Kidney glomerular epithelial cell (primary cell): ENCODE measurements at regions not wholly inside any gene's neighbourhood (a gene's known extent, or its start where the extent isn't known, plus 50 kb on each side); places are given as distances from the start of the nearest gene placed in this dataset.

Experiments
- DNase-seq: peaks from one replicate; lab custom pipeline; 2025; lab: John Stamatoyannopoulos, UW

DNA sequence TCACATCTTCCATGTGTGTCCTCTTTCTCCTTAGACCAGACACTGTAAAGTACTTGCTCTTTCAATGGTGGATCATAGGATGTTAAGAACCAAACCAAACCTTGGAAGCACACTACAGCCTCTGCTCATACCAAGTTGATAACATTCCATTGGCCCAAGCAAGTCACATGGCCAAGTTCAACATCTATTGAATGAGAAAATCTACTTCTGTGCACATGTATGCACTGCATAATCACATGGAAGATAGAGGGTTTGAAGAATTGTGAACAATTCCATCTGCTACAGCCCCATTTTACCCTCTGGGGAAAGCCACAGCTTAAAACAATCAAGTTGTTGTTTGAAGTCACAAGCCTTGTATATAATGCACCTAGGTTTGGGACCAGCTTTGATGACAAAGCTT lies 68.2 kb downstream of the MFAP3 start:
- no peak for DNase-seq

DNA sequence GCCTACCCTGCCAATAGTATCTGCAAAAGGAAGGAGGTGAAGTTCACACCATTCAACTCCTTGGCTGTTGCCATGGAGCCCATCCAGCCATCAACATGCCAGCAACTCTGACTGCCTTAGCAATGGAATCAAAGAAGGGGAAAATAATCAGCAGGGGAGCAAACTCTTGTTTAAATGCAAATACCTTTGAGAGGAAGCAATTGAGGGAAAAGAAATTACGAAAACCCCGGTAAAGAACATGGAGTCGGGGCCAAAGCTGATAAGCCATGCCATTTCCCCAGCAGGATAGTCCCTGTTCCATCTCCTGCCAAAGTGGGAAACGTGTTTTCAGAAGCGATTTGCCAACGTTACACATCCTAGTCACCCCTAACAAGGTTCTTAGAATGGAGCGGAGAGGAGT lies 69.0 kb downstream of the MFAP3 start:
- DNase-seq, result no peak

GRCh38 chr5:154109416-154110106 lies 70.8 kb downstream of the MFAP3 start:
- no peak for DNase-seq

DNA sequence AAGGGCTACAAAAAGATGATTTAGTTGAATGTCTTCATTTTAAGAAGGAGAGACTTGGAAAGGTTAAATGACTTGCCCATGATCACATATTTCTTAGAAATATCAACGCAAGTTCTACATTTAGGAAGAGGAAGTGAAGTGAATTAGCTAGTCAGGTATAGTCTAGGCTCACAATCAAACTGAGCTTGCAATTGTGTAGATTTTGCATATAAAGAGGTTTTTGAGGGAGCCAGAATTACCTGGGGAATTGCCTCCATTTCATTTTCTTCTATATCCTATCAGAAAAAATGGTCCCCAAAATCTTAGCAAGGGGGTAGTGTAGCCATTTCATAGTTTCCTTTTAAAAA lies 71.3 kb downstream of the MFAP3 start:
- DNase-seq, result no peak

DNA sequence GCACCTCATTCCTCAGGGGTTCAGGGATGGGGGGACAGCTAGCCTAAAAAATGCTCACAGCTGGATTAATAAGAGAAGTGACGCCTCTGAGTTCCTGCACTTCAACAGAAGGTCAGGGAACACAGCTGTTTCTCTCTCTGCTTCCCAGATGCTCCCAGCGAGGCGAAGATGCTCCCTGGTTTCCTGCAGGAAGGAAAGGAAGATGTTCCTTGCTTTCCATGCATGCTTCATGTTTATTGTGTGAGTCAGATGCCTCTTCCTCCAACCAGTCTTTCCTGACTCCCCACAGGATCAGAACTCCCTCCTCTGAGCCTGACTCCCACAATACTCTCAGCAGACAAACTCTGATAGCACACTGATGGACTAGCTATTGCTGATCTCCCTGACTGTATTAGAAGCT lies 71.9 kb downstream of the MFAP3 start:
- peak; percentile 39 for DNase-seq

DNA sequence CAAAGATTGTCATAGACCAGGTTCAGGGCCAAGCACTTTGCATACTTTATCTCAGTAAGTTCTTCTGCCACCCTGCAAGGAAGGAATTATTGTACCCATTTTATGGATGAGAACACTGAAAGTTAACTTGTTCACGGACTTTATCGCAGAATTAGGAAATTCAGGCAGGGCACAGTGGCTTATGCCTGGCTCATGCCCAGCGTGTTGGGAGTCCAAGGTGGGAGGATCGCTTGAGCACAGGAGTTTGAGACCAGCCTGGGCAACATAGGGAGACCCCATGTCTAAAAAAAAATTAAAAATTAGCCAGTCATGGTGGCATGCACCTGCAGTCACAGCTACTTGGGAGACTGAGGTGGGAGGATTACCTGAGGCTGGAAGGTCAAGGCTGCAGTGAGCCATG lies 72.4 kb downstream of the MFAP3 start:
- DNase-seq, result no peak

- no peak for DNase-seq
Observed at GRCh38 chr5:154112255-154112654, 73.5 kb downstream of the MFAP3 start.

DNA sequence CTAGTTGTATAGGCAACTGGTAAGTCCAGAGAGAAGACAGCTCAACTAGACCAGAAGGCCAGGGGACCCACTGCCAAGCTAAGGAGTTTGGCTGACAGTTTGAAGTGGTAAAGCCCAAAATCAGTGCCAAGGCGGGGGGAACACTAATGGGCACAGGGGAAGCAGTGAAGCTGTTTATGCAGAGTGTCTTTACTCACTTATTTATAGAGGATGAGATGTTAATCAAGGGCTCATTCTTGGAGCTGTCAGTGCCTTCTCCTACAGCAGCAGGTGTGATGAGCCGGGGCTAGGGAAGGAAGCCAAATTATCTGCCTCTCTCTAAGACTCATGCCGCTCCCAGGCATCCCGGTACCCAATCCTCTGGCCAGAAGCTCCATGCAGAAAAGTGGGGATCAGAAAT lies 75.2 kb upstream of the GALNT10 start:
- no peak for DNase-seq

GRCh38 chr5:154117050-154117449 lies 73.5 kb upstream of the GALNT10 start:
- no peak for DNase-seq

- DNase-seq, result no peak
Observed at GRCh38 chr5:154117930-154118329, 72.6 kb upstream of the GALNT10 start.

- no peak for DNase-seq
Observed at GRCh38 chr5:154118385-154118784, 72.1 kb upstream of the GALNT10 start.

DNA sequence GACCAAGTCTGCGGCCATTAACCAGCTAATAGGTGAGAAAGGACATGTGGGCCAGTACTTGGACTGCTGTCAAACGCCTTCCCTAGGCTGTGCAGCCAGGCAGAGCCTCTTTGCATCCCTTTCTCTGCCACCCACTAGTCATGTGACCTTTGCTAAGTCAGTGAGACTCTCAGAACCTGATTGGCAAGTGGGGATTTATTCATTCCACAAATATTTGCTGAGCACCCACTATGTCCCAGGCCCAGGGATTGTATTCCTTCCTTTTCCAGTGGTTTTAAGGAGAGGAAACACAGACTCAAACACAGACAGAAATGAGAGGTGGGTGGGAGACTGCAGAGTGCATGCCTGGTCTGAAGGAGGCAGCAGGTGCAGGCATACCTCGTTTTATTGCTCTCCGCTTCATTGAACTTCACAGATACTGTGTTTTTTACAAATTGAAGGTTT lies 71.6 kb upstream of the GALNT10 start:
- DNase-seq, result peak; percentile 93

- DNase-seq, result no peak
Observed at GRCh38 chr5:154129013-154129412, 61.5 kb upstream of the GALNT10 start.

DNA sequence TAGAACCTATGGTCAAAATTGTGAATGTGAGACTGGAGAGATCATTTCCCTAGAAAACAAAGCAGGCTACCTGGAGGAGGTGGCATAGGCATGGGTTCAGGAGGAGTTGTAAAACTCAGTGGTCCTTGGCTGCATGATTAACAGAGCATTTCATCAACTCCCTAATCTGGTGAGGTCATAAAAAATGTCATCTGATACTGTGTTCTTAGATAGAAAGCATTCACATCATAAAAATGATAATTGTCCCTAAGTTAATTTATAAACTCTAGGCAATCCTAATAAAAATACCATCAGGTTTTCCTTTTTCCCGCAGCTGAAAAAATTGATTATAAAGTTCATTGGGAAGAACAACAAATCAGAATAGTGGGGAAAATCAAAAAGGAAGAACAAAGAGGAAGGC lies 60.6 kb upstream of the GALNT10 start:
- DNase-seq, result peak; percentile 25

GRCh38 chr5:154131817-154132216 lies 58.7 kb upstream of the GALNT10 start:
- no peak for DNase-seq

DNA sequence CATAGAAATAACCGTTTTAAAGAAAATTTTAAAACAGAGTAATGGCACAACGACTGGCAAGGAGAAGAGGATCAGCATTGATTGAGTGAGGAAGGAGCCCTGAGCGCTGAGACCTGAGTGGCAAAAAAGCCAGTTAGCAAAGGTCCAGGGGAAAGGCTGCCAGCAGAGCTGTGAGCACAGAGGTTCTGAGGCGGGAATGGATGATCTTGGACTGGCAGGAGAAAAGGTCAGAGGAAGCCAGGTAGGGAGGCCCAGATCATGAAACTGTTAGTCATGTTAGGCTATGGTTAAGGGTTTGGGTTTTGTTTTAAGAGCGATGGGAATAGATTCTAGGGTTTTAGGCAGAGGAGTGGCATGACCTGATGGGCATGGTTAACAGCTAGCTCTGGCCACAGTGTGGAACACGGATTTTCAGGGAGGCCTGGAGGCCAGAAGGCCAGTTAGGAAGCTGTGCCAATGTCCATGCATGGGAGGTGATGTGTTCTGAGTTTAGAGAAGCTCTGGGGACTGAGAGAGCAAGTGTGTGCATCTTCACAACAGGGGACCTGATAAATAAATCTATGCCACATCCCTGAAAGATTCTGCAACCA lies 57.7 kb upstream of the GALNT10 start:
- no peak for DNase-seq

DNA sequence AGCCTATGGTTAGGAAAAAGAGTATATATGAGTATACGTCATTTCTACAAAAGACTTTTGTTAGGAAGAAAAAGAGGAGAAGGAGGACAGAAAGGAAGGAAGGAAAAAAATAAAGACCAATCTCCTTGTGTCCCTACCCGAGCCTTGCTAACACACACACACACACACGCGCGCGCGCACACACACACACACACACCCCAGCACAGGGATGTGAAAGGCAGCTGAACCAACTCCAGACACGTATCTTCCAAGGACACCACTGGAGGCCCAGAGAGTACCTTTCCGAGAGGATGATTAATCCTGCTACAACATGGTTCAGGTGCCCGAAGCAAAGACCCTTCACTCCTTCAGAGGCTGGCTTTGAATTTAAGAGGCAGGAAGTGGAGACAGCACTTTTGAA lies 56.9 kb upstream of the GALNT10 start:
- no peak for DNase-seq

GRCh38 chr5:154134499-154134898 lies 56.0 kb upstream of the GALNT10 start:
- DNase-seq, result no peak

- no peak for DNase-seq
Observed at GRCh38 chr5:154135125-154135817, 55.3 kb upstream of the GALNT10 start.

GRCh38 chr5:154136141-154136540 lies 54.4 kb upstream of the GALNT10 start:
- no peak for DNase-seq

- DNase-seq, result no peak
Observed at GRCh38 chr5:154138701-154139100, 51.8 kb upstream of the GALNT10 start.

- DNase-seq, result no peak
Observed at GRCh38 chr5:154140381-154140780, 50.2 kb upstream of the GALNT10 start.
